ENCODE measurements at regions not wholly inside any gene's neighbourhood (a gene's known extent, or its start where the extent isn't known, plus 50 kb on each side); places are given as distances from the start of the nearest gene placed in this dataset.

GRCh38 chr2:185338104-185338503, 400.5 kb upstream of the FSIP2 start:
- no peaks in the 10 kb centered on the region for H3K36me3 ChIP-seq (ENCODE audit: control insufficient read depth in 2 of 3, insufficient read depth in 3 of 3, low read length in 3 of 3)
- no peak overlapping the region for H3K27ac ChIP-seq (ENCODE audit: low read depth, low read length)
- Mint-ChIP-seq H3K4me3 (no peak overlapping the region), H3K27ac (peak overlapping the region in 1 of 9 donors; percentile 3), H3K36me3 (no peaks in the 10 kb centered on the region), H3K4me1 (no peaks in the 10 kb centered on the region), H3K9me3 (peaks cover 0 to 12% (median 5%) of the 10 kb centered on the region in 11 donors), H3K27me3 (no peaks in the 10 kb centered on the region)
- ChIA-PET POLR2A (no interaction called here), CTCF (no interaction called here)
- no peak overlapping the region for H3K4me3 ChIP-seq (ENCODE audit: low read length)
- H3K27me3 ChIP-seq (ENCODE audit: control insufficient read depth in 2 of 2, insufficient read depth in 2 of 2, low read length in 2 of 2), result no peaks in the 10 kb centered on the region
- peaks cover 0 to 5% (median 0%) of the 10 kb centered on the region in 3 experiments for H3K9me3 ChIP-seq (ENCODE audit: control insufficient read depth in 2 of 3, low read length in 3 of 3)
- ATAC-seq (no peak), DNase-seq (no peak)
- no peaks in the 10 kb centered on the region for H3K4me1 ChIP-seq (ENCODE audit: control insufficient read depth in 2 of 2, insufficient read depth in 2 of 2, low read length in 2 of 2)
- intact Hi-C loops (cut with micrococcal nuclease), result no loop called here

- Histone ChIP-seq H3K9me3 (ENCODE audit: control insufficient read depth in 2 of 3, low read length in 3 of 3) (no peaks in the 10 kb centered on the region), H3K4me3 (ENCODE audit: low read length) (no peak overlapping the region), H3K4me1 (ENCODE audit: control insufficient read depth in 2 of 2, insufficient read depth in 2 of 2, low read length in 2 of 2) (no peaks in the 10 kb centered on the region), H3K36me3 (ENCODE audit: control insufficient read depth in 2 of 3, insufficient read depth in 3 of 3, low read length in 3 of 3) (no peaks in the 10 kb centered on the region), H3K27me3 (ENCODE audit: control insufficient read depth in 2 of 2, insufficient read depth in 2 of 2, low read length in 2 of 2) (no peaks in the 10 kb centered on the region), H3K27ac (ENCODE audit: low read depth, low read length) (no peak overlapping the region)
- Mint-ChIP-seq H3K27ac (no peak overlapping the region), H3K9me3 (peaks cover 0 to 12% (median 1%) of the 10 kb centered on the region in 11 donors), H3K4me1 (no peaks in the 10 kb centered on the region), H3K27me3 (no peaks in the 10 kb centered on the region), H3K4me3 (no peak overlapping the region), H3K36me3 (no peaks in the 10 kb centered on the region)
- ATAC-seq, result no peak
- DNase-seq, result no peak
- CTCF ChIA-PET, result no interaction called here
- POLR2A ChIA-PET, result no interaction called here
- intact Hi-C loops (cut with micrococcal nuclease), result no loop called here
Measured at GRCh38 chr2:185347445-185347844, 391.2 kb upstream of the FSIP2 start.

- ChIA-PET CTCF (no interaction called here), POLR2A (no interaction called here)
- Histone ChIP-seq H3K27ac (ENCODE audit: low read depth, low read length) (no peak overlapping the region), H3K4me1 (ENCODE audit: control insufficient read depth in 2 of 2, insufficient read depth in 2 of 2, low read length in 2 of 2) (no peaks in the 10 kb centered on the region), H3K4me3 (ENCODE audit: low read length) (no peak overlapping the region), H3K27me3 (ENCODE audit: control insufficient read depth in 2 of 2, insufficient read depth in 2 of 2, low read length in 2 of 2) (no peaks in the 10 kb centered on the region), H3K36me3 (ENCODE audit: control insufficient read depth in 2 of 3, insufficient read depth in 3 of 3, low read length in 3 of 3) (no peaks in the 10 kb centered on the region), H3K9me3 (ENCODE audit: control insufficient read depth in 2 of 3, low read length in 3 of 3) (no peaks in the 10 kb centered on the region)
- Mint-ChIP-seq H3K4me1 (no peaks in the 10 kb centered on the region), H3K27me3 (no peaks in the 10 kb centered on the region), H3K36me3 (no peaks in the 10 kb centered on the region), H3K4me3 (no peak overlapping the region), H3K27ac (no peak overlapping the region), H3K9me3 (peaks cover 0 to 7% (median 4%) of the 10 kb centered on the region in 11 donors)
- intact Hi-C loops (cut with micrococcal nuclease), result no loop called here
- ATAC-seq (no peak), DNase-seq (no peak)
Measured at GRCh38 chr2:185360776-185361175, 377.8 kb upstream of the FSIP2 start.

GRCh38 chr2:185372188-185372587, 366.4 kb upstream of the FSIP2 start:
- no peak for DNase-seq
- Mint-ChIP-seq H3K36me3 (peaks cover 0 to under 1% (median 0%) of the 10 kb centered on the region in 5 donors), H3K9me3 (peaks cover 0 to 7% (median 0%) of the 10 kb centered on the region in 11 donors), H3K4me3 (no peak overlapping the region), H3K27me3 (no peaks in the 10 kb centered on the region), H3K27ac (no peak overlapping the region), H3K4me1 (no peaks in the 10 kb centered on the region)
- CTCF ChIA-PET, result no interaction called here
- POLR2A ChIA-PET, result no interaction called here
- Histone ChIP-seq H3K27me3 (ENCODE audit: control insufficient read depth in 2 of 2, insufficient read depth in 2 of 2, low read length in 2 of 2) (no peaks in the 10 kb centered on the region), H3K27ac (ENCODE audit: low read depth, low read length) (no peak overlapping the region), H3K9me3 (ENCODE audit: control insufficient read depth in 2 of 3, low read length in 3 of 3) (peaks cover 0 to 4% (median 0%) of the 10 kb centered on the region in 3 experiments), H3K36me3 (ENCODE audit: control insufficient read depth in 2 of 3, insufficient read depth in 3 of 3, low read length in 3 of 3) (no peaks in the 10 kb centered on the region), H3K4me1 (ENCODE audit: control insufficient read depth in 2 of 2, insufficient read depth in 2 of 2, low read length in 2 of 2) (no peaks in the 10 kb centered on the region), H3K4me3 (ENCODE audit: low read length) (no peak overlapping the region)
- no peak for ATAC-seq
- intact Hi-C loops (cut with micrococcal nuclease), result no loop called here

GRCh38 chr2:185373229-185373628, 365.4 kb upstream of the FSIP2 start:
- no peaks in the 10 kb centered on the region for H3K4me1 ChIP-seq (ENCODE audit: control insufficient read depth in 2 of 2, insufficient read depth in 2 of 2, low read length in 2 of 2)
- no peak overlapping the region for H3K27ac ChIP-seq (ENCODE audit: low read depth, low read length)
- peaks cover 0 to 4% (median 0%) of the 10 kb centered on the region in 3 experiments for H3K9me3 ChIP-seq (ENCODE audit: control insufficient read depth in 2 of 3, low read length in 3 of 3)
- peaks cover 0 to 3% (median 0%) of the 10 kb centered on the region in 5 donors for H3K36me3 Mint-ChIP-seq
- H3K9me3 Mint-ChIP-seq, result peaks cover 0 to 7% (median 0%) of the 10 kb centered on the region in 11 donors
- H3K36me3 ChIP-seq (ENCODE audit: control insufficient read depth in 2 of 3, insufficient read depth in 3 of 3, low read length in 3 of 3), result no peaks in the 10 kb centered on the region
- H3K27ac Mint-ChIP-seq, result no peak overlapping the region
- ATAC-seq (no peak), DNase-seq (no peak)
- intact Hi-C loops (cut with micrococcal nuclease), result no loop called here
- H3K27me3 Mint-ChIP-seq, result no peaks in the 10 kb centered on the region
- CTCF ChIA-PET, result no interaction called here
- H3K4me3 Mint-ChIP-seq, result no peak overlapping the region
- no peaks in the 10 kb centered on the region for H3K4me1 Mint-ChIP-seq
- H3K4me3 ChIP-seq (ENCODE audit: low read length), result no peak overlapping the region
- H3K27me3 ChIP-seq (ENCODE audit: control insufficient read depth in 2 of 2, insufficient read depth in 2 of 2, low read length in 2 of 2), result no peaks in the 10 kb centered on the region
- POLR2A ChIA-PET, result no interaction called here

- no peak for ATAC-seq
- H3K4me3 Mint-ChIP-seq, result no peak overlapping the region
- Histone ChIP-seq H3K27ac (ENCODE audit: low read depth, low read length) (no peak overlapping the region), H3K4me1 (ENCODE audit: control insufficient read depth in 2 of 2, insufficient read depth in 2 of 2, low read length in 2 of 2) (no peaks in the 10 kb centered on the region), H3K9me3 (ENCODE audit: control insufficient read depth in 2 of 3, low read length in 3 of 3) (peaks cover 0 to 4% (median 0%) of the 10 kb centered on the region in 3 experiments), H3K36me3 (ENCODE audit: control insufficient read depth in 2 of 3, insufficient read depth in 3 of 3, low read length in 3 of 3) (no peaks in the 10 kb centered on the region), H3K4me3 (ENCODE audit: low read length) (no peak overlapping the region), H3K27me3 (ENCODE audit: control insufficient read depth in 2 of 2, insufficient read depth in 2 of 2, low read length in 2 of 2) (no peaks in the 10 kb centered on the region)
- intact Hi-C loops (cut with micrococcal nuclease), result no loop called here
- H3K27ac Mint-ChIP-seq, result no peak overlapping the region
- H3K9me3 Mint-ChIP-seq, result peaks cover 0 to 9% (median 0%) of the 10 kb centered on the region in 11 donors
- POLR2A ChIA-PET, result no interaction called here
- no peaks in the 10 kb centered on the region for H3K27me3 Mint-ChIP-seq
- DNase-seq, result no peak
- CTCF ChIA-PET, result no interaction called here
- H3K4me1 Mint-ChIP-seq, result no peaks in the 10 kb centered on the region
- H3K36me3 Mint-ChIP-seq, result peaks cover 0 to 3% (median 0%) of the 10 kb centered on the region in 5 donors
Measured at GRCh38 chr2:185374878-185375277, 363.7 kb upstream of the FSIP2 start.

GRCh38 chr2:185375731-185376130, 362.9 kb upstream of the FSIP2 start:
- Histone ChIP-seq H3K27ac (ENCODE audit: low read depth, low read length) (no peak overlapping the region), H3K4me3 (ENCODE audit: low read length) (no peak overlapping the region), H3K4me1 (ENCODE audit: control insufficient read depth in 2 of 2, insufficient read depth in 2 of 2, low read length in 2 of 2) (no peaks in the 10 kb centered on the region), H3K9me3 (ENCODE audit: control insufficient read depth in 2 of 3, low read length in 3 of 3) (peaks cover 0 to 4% (median 0%) of the 10 kb centered on the region in 3 experiments), H3K27me3 (ENCODE audit: control insufficient read depth in 2 of 2, insufficient read depth in 2 of 2, low read length in 2 of 2) (no peaks in the 10 kb centered on the region), H3K36me3 (ENCODE audit: control insufficient read depth in 2 of 3, insufficient read depth in 3 of 3, low read length in 3 of 3) (no peaks in the 10 kb centered on the region)
- CTCF ChIA-PET, result no interaction called here
- Mint-ChIP-seq H3K27ac (no peak overlapping the region), H3K4me3 (no peak overlapping the region), H3K9me3 (peaks cover 0 to 9% (median 0%) of the 10 kb centered on the region in 11 donors), H3K4me1 (no peaks in the 10 kb centered on the region), H3K27me3 (no peaks in the 10 kb centered on the region), H3K36me3 (peaks cover 0 to 3% (median 0%) of the 10 kb centered on the region in 5 donors)
- POLR2A ChIA-PET, result no interaction called here
- no peak for DNase-seq
- no peak for ATAC-seq
- intact Hi-C loops (cut with micrococcal nuclease), result no loop called here

Measured in naive thymus-derived CD4-positive, alpha-beta T cell (primary cell).